VCaP (cell line): ENCODE measurements at regions not wholly inside any gene's neighbourhood (a gene's known extent, or its start where the extent isn't known, plus 50 kb on each side); places are given as distances from the start of the nearest gene placed in this dataset.

ENCODE experiments used
- H3K27ac ChIP-seq: fragments of 450-650 bp; 2 replicates; pipeline ENCODE4 v1.5.1; 2017
- CTCF ChIP-seq: fragments of 450-650 bp; conservative IDR thresholded peaks from 2 replicates; pipeline ENCODE4 v1.5.1; 2017; ENCODE audit warnings: mild to moderate bottlenecking, moderate library complexity

- TF ChIP-seq CTCF = no peak
- H3K27ac ChIP-seq = no peak overlapping the region
Observed at GRCh38 chr4:33184657-33185290, 2464.6 kb downstream of the PCDH7 start.

GRCh38 chr4:33187035-33187434 is 2466.9 kb downstream of the PCDH7 start:
- no peak for TF ChIP-seq CTCF
- H3K27ac ChIP-seq = no peak overlapping the region

- no peak for TF ChIP-seq CTCF
- H3K27ac ChIP-seq = no peak overlapping the region
Observed at GRCh38 chr4:33188733-33189132, 2468.6 kb downstream of the PCDH7 start.

- no peak for TF ChIP-seq CTCF
- H3K27ac ChIP-seq = no peak overlapping the region
Observed at GRCh38 chr4:33189169-33189568, 2469.0 kb downstream of the PCDH7 start.

GRCh38 chr4:33193109-33193508 is 2472.9 kb downstream of the PCDH7 start:
- no peak for TF ChIP-seq CTCF

GRCh38 chr4:33200377-33200776 is 2480.2 kb downstream of the PCDH7 start:
- TF ChIP-seq CTCF = no peak

More at GRCh38 chr4:33193109-33193508, 2472.9 kb downstream of the PCDH7 start:
- H3K27ac ChIP-seq = no peak overlapping the region

GRCh38 chr4:33218238-33218637 is 2498.1 kb downstream of the PCDH7 start:
- H3K27ac ChIP-seq = no peak overlapping the region
- no peak for TF ChIP-seq CTCF

More at GRCh38 chr4:33200377-33200776, 2480.2 kb downstream of the PCDH7 start:
- H3K27ac ChIP-seq = no peak overlapping the region
